ENCODE measurements at regions not wholly inside any gene's neighbourhood (a gene's known extent, or its start where the extent isn't known, plus 50 kb on each side); places are given as distances from the start of the nearest gene placed in this dataset.

DNA sequence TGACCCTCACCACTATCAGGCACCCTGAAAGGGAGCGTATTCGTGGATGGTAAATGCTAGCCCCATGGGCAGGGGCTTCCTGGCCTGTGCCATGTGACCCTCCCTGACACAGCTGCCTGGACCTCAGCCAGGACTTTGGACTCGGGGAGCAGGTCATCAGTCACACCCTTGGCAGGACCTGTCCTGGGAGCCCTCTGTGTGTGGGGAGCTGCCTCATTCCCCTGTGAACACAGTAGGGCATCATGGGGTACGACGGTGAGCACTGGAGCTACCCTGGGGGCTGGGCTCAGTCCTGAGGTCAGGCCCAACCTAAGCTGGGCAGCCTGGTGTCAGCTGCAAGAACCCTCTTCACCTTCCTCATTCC, 129.3 kb upstream of the FAM20C start:
- no peak for TF ChIP-seq CTCF (IDR thresholded peaks at IDR 0.05 in 2 of 3, conservative IDR thresholded peaks at IDR 0.05 in 1 of 3; ENCODE audit: borderline replicate concordance in 1 of 3, insufficient read depth in 1 of 3, low read depth in 2 of 3, low read length in 2 of 3)
- no peak for TF ChIP-seq EZH2 (IDR thresholded peaks at IDR 0.05)
- no peak for TF ChIP-seq FOSL1 (IDR thresholded peaks at IDR 0.05; ENCODE audit: low read depth)
- TF ChIP-seq POLR2AphosphoS5 (IDR thresholded peaks at IDR 0.05; ENCODE audit: low read depth, low read length) = no peak
- TF ChIP-seq, protein P1, sequence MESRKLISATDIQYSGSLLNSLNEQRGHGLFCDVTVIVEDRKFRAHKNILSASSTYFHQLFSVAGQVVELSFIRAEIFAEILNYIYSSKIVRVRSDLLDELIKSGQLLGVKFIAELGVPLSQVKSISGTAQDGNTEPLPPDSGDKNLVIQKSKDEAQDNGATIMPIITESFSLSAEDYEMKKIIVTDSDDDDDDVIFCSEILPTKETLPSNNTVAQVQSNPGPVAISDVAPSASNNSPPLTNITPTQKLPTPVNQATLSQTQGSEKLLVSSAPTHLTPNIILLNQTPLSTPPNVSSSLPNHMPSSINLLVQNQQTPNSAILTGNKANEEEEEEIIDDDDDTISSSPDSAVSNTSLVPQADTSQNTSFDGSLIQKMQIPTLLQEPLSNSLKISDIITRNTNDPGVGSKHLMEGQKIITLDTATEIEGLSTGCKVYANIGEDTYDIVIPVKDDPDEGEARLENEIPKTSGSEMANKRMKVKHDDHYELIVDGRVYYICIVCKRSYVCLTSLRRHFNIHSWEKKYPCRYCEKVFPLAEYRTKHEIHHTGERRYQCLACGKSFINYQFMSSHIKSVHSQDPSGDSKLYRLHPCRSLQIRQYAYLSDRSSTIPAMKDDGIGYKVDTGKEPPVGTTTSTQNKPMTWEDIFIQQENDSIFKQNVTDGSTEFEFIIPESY (IDR thresholded peaks at IDR 0.05; ENCODE audit: extremely low read depth, insufficient replicate concordance, low read length) = no peak
